Fibroblast of the conjunctiva (primary cell): ENCODE measurements at regions not wholly inside any gene's neighbourhood (a gene's known extent, or its start where the extent isn't known, plus 50 kb on each side); places are given as distances from the start of the nearest gene placed in this dataset.

Experiments used
- DNase-seq: peaks from one replicate; pipeline ENCODE4 v3.0.0-alpha.2; 2010; ENCODE audit warnings: low read depth

DNA sequence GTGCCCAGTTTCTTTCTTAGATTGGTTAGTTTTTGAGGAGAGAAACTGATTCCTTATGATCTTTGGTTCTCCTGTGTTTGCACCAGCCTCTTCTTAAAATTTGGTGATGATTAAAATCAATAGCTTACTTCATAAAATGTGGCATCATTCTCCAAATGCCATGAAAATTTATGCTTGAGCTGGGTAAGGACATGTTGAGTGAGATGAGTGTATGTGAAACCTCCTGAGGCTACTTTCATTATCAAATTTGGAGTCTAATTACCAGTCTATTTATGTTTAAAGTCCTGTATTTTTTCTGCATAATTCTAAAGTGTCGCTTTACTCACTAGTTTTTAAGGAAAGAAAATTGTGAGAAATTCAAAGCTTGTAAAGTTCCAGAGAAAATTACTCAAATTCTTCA, 102.1 kb downstream of the DIPK2A start:
- no peak for DNase-seq

DNA sequence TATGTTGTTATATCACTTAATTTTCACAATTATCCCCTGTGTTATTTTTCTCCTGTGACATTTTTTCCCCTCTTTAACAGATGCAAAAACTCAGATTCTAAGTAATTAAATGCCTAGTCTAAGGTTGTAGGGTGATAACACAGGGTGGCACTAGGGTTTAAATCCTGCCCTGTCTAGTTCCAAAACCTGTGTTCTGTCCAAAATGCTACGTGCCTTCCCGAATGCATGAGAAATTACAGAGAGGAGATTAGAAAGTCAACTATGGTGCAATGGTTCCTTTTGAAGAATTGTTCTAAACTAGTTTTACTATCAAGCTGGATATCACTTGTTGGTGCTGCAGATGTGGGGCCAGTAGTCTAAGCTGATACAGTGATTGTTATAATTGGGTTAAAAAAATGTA, 108.0 kb downstream of the DIPK2A start:
- no peak for DNase-seq

DNA sequence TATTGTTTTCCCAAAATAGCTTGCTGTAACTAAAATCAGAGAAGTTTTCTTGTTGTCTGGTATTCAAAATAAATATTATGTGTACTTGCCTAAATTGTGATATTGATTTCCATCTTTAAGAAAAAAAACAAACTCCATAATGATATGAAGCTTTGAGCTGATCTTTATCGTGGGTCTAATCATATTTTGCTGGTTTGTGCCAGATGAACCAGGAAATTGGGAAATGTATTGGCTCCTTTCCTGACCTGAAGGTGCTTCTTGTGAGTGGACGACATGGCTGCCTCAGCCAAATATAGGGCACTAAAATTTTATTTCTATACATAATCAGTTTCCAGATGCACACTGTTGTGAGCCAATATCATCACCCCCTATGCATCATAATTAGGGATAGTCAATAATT, 113.3 kb downstream of the DIPK2A start:
- DNase-seq, result no peak

DNA sequence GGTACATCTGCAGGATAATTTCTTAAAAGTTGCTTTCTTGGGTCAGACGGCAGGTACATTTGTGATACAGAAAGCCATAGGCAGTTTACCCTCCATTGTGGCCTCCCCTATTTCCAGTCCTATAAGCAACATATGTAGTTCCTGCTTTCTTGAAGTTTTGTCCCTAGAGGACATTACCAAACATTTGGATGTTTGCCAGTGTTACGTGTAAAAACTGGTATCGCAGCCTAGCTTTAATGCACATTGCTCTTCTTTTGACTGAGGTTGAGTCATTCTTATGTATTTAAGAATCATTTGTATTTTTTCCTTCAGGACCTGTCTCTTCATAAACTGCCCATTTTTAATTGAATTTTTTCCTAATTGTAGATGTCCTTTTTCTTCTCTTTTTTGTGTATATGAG, 114.3 kb downstream of the DIPK2A start:
- peak; percentile 60 for DNase-seq

DNA sequence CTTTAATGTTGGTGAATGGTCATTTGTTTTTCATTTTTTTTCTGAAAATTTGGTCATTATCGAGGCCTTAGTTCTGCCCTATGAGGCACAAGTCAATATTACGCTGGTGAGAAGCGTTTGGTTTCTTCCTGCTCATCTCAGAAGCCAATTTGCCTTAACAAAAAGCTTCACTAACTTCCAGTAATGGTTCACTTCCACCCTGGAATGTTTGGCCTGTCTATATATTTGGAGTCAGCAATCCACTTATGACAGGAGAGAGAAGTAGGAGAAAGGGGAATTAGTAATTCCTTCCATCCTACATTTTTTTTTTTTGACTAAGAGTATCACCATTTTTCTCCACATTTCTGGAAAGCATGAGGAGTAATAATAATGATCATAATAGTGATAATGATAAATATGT, 124.4 kb downstream of the DIPK2A start:
- DNase-seq, result no peak

DNA sequence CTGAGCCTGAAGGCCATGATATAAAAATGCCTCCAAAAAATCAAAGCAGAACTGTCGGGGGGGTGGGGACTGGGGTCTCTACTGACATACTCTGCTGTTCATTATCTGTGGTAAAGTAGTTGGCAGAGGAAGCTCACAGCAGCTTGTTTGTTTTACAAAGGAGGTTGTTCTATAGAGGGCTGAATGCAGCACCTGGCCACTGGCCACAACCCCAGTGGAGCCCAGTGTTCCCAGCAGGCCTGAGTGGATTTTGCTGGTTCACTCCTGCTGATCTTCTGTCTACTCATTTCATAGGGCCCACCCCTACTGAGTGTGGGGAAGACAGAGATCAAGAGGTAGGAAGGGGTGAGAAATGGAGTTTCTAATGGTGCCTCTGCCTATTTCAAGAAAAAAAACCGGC, 125.5 kb downstream of the DIPK2A start:
- DNase-seq, result no peak

DNA sequence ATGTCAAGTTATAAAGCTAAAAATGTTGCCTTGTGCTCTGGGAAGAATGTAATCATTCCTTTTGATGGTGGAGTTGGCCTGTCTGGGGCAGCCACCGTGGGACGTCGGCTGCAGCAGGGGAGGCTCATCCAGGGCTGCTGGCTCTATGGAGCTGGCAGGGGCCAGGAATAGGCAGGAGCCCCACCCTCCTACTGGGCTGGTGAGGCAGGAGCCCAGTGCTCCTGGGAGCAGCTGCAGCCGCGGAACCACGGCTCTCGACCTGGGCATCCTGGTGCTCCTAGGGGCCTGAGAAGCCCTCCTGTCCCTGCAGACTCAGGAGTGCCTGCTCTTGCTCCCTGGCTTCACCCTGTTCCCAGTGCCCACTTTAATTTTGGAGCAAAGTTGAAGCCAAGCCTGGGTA, 127.1 kb downstream of the DIPK2A start:
- no peak for DNase-seq

- DNase-seq, result no peak
Observed at GRCh38 chr3:144102421-144102820, 130.8 kb downstream of the DIPK2A start.

- no peak for DNase-seq
Observed at GRCh38 chr3:144104186-144104585, 132.6 kb downstream of the DIPK2A start.

GRCh38 chr3:144104679-144105078, 133.1 kb downstream of the DIPK2A start:
- no peak for DNase-seq

DNA sequence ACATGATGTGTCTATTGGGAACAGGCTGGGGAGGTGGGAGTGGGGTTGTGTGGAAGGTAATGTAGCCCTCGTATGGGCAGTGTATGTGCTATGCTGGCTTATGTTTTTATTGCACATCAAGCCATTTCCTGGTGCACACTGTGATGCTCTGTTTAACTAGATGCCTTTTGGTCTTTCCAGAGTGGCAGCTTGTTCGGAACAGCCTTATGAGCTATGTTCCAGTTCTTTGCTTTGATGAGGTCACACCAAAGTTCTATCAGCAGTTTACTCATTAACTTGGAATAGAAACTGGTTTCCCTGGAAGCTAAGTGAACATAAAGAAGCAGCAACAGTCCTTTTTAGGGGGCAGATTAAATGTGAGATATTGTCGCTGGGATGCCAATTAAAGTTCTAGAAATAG, 133.9 kb downstream of the DIPK2A start:
- DNase-seq, result no peak

GRCh38 chr3:144106970-144107369, 135.3 kb downstream of the DIPK2A start:
- DNase-seq, result no peak

GRCh38 chr3:144107923-144108322, 136.3 kb downstream of the DIPK2A start:
- no peak for DNase-seq

DNA sequence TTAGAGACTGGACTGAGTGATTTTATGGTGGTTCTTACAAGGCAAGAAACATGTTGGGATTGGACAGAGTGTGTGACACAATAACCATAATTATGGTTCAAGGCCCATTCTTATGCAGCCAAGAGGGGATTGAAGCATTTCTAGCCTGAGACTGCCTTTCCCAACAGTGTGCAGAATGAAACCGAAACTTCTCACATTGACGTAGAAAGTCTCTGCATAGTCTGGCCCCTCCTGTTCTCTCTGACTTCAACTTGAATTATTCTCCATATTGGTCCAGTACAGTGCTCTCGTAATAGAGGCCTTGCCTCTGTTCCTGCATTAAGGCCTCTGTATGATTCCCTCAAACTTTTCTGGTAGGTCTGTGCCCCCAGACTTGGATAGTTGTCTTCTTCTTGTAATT, 138.3 kb downstream of the DIPK2A start:
- no peak for DNase-seq

DNA sequence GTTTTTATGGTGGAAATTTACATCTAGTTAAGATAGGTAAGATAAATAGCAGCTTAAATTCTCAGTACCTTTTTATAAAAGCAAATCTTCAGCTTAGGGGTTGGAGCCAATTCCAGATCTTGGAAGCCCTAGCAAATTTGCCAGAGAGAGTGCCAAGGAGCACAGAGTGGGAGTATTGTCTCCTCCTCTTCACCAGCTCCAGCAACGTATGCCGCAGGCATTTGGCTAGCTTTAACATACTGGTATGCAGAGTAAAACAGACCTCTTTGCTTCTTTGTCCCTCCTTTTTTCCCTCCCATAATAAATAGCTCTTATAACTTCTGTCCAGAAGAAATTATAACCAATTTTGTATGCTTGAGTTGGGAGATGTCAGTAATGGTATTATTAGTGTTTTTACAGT, 140.4 kb downstream of the DIPK2A start:
- no peak for DNase-seq

GRCh38 chr3:144112437-144112836, 140.8 kb downstream of the DIPK2A start:
- no peak for DNase-seq

DNA sequence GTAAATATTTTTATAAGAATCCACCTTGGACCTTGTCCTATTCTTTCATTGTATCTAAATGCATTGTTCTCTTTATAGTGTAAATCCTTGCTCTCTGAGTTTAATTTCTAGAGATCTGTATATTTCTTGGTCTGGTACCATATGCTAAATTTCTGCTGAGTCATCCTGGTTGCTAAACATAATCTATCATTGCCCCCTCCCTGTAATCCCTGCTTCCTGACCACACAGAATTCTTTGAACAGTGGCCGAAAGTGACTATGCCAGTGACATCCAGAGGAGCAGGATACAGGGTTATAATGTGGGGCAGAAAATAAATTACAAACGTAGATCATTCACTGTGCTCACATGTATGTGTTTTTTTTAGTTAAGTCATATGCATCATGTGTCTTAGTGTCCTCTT, 143.1 kb downstream of the DIPK2A start:
- DNase-seq, result no peak

DNA sequence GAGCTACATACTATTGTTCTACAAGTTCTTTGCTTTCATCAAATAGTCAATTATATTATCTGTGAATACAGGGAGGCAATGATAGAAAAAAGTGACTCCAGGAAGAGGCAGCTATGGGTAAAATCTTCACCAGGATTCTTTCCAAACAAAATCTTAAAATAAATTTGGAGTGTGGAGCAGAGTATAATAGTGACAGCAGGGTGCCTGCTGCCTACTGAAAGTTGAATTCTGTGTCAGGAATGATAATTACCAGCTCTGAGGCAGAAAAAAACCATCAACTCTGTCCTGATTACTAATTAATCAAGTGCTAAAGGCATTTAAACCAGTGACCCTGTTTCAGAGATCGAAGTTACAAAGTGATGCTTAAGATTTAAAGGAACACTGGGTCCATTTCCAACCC, 148.0 kb downstream of the DIPK2A start:
- no peak for DNase-seq

GRCh38 chr3:144121661-144122060, 150.0 kb downstream of the DIPK2A start:
- DNase-seq, result no peak

DNA sequence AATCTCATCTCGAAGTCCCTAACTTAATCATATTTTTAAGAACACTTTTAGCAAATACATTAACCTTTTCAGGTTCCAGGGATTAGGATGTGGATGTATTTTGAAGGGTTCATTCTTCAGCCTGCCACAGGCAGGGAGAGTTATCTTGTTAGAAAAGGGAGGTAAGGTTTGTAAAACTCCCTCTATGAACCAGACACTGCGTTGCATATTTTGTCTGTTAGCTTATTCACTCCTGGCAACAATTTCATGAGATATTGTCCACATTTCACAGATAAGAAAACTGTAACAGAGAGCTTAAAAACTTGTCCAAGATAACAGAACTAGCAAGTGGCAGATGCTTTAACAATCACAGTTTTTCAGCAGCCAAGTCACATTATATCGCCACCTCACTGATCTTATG, 155.4 kb downstream of the DIPK2A start:
- DNase-seq, result no peak

- DNase-seq, result no peak
Observed at GRCh38 chr3:144127700-144128099, 156.1 kb downstream of the DIPK2A start.

- no peak for DNase-seq
Observed at GRCh38 chr3:144128108-144128892, 156.7 kb downstream of the DIPK2A start.

DNA sequence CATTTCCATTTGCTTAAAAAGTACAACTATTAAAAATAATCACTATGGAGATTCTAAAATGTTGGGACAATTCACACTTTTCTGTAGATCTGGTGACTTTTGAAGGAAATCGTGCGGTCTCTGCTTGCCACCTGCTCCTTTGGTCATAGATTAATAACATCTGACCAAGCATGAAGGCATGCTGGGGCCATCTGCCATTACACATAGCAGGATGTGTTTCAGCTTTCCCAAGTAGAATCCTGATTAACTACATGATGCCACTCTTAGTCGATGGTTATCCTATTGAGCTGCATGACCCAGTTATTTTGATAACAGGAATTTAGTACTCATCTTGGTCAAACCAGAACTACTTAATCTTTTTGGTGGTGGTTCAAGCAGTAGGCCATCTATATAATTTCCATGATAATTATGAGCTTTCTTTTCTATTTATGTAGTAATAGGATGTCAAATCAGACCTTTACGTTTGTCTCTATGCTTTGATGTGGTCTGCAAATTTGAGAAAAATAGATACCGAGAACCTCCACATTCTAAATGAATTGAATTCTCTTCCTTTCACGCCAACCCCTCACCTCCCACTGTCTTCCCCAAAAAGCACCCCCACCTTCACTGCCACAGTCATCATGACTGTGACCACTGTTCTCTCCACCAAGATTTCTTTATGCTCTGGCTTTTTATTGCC, 158.1 kb downstream of the DIPK2A start:
- no peak for DNase-seq

- DNase-seq, result no peak
Observed at GRCh38 chr3:144141074-144141473, 169.5 kb downstream of the DIPK2A start.
